H1 (cell line): ENCODE measurements at regions not wholly inside any gene's neighbourhood (a gene's known extent, or its start where the extent isn't known, plus 50 kb on each side); places are given as distances from the start of the nearest gene placed in this dataset.

ENCODE experiments used
- BCL11A ChIP-seq, 2 experiments: IDR thresholded peaks; one replicate each; pipeline ENCODE4 v1.6.1; 2011; ENCODE audit warnings: low read depth in 2 of 2, low read length in 2 of 2, mild to moderate bottlenecking in 2 of 2
- CEBPB ChIP-seq: IDR thresholded peaks from 2 replicates; pipeline ENCODE4 v1.6.1; 2012; ENCODE audit warnings: low read depth, low read length
- TF ChIP-seq, protein P1 (sequence below): IDR thresholded peaks from 2 replicates; pipeline ENCODE4 v1.6.1; 2012; ENCODE audit warnings: inconsistent platforms

DNA sequence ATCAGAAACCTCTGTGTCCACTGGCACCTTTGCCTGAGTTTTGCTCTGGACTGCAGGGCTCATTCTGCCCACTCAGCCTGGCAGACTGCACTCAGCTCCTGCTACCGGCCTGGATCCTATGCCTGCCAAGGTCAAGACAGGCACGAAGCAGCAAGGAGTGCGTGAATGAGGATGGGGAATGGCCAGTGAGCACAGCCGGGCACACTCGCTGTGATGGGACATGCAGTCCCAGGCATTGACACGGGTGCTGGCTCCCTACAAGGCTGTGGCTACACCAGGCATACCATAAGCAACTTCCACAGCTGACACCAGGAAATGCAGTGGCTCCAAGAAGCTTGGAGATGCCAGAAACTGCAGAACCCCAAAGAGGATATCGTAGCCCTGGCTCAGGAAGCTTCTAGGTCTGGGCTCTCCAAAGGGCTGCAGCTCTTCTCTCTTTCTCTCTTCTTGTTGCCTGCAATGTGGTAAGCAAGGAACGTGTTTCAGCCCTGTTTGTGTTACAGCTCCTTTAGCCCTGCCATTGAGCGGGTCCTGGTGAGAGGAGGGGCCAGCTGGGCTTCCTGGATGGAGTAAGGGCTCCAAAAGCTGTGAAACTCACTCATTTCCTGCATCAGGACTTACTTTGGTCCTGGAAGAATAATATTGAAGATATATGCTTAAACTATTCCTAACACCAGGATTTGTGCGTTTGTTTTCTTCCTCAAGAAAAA is 832.6 kb upstream of the SLITRK5 start (continued):
- TF ChIP-seq CEBPB = no peak
- no peak for TF ChIP-seq BCL11A (IDR thresholded peaks at IDR 0.05; ENCODE audit: low read depth in 2 of 2, low read length in 2 of 2)
- TF ChIP-seq, protein P1, sequence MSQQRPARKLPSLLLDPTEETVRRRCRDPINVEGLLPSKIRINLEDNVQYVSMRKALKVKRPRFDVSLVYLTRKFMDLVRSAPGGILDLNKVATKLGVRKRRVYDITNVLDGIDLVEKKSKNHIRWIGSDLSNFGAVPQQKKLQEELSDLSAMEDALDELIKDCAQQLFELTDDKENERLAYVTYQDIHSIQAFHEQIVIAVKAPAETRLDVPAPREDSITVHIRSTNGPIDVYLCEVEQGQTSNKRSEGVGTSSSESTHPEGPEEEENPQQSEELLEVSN = no peak
